Choroid plexus epithelial cell (primary cell): ENCODE measurements at regions not wholly inside any gene's neighbourhood (a gene's known extent, or its start where the extent isn't known, plus 50 kb on each side); places are given as distances from the start of the nearest gene placed in this dataset.

Experiments
- DNase-seq: peaks from one replicate; pipeline ENCODE4 v3.0.0-alpha.2; 2010; ENCODE audit warnings: low read depth
- H3K4me3 ChIP-seq: 2 replicates; pipeline ENCODE4 v1.5.1; 2011; ENCODE audit warnings: low read depth, mild to moderate bottlenecking, control low read depth, low read length, moderate library complexity
- TF ChIP-seq, protein P1 (sequence below): conservative IDR thresholded peaks from 2 replicates; pipeline ENCODE4 v1.5.1; 2011; ENCODE audit warnings: low read depth, mild to moderate bottlenecking, control low read depth, inconsistent platforms, low read length, moderate library complexity

DNA sequence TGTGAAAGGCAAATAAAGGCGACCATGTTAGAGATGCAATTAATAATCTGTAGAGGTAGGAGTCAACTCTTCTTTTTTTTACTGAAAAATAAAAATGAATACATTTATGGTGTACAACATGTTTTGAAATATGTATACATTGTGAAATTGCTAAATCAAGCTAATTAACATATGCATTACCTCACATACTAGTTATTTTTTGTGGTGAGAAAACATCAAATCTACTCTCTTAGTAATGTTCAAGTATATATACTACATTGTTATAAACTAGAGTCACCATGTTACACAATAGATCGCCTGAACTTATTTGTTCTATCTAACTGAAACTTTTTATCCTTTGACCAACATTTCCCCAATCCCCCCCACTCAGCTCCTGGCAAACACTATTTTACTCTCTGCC lies 143.2 kb downstream of the POU4F1 start:
- TF ChIP-seq, protein P1, sequence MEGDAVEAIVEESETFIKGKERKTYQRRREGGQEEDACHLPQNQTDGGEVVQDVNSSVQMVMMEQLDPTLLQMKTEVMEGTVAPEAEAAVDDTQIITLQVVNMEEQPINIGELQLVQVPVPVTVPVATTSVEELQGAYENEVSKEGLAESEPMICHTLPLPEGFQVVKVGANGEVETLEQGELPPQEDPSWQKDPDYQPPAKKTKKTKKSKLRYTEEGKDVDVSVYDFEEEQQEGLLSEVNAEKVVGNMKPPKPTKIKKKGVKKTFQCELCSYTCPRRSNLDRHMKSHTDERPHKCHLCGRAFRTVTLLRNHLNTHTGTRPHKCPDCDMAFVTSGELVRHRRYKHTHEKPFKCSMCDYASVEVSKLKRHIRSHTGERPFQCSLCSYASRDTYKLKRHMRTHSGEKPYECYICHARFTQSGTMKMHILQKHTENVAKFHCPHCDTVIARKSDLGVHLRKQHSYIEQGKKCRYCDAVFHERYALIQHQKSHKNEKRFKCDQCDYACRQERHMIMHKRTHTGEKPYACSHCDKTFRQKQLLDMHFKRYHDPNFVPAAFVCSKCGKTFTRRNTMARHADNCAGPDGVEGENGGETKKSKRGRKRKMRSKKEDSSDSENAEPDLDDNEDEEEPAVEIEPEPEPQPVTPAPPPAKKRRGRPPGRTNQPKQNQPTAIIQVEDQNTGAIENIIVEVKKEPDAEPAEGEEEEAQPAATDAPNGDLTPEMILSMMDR = no peak
- DNase-seq = no peak
- H3K4me3 ChIP-seq = no peak overlapping the region

DNA sequence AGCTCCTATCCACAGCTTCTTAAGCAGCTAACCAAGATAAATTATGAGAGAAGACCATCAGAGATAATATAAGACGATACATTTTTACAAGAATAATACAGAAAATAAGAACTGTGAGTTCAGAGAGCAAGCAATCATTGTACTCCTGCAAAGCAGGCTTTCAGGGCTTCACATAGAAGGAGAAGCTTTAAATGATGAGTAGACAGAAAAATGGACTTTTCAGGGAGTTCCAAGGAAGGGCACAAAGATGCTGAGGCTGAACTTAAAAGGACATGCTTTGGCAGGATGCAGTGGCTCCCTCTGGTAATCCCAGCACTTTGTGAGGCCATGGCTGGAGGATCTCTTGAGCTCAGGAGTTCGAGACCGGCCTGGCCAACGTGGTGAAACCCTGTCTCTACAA lies 159.5 kb downstream of the POU4F1 start:
- TF ChIP-seq, protein P1 = no peak
- H3K4me3 ChIP-seq = no peak overlapping the region
- no peak for DNase-seq

DNA sequence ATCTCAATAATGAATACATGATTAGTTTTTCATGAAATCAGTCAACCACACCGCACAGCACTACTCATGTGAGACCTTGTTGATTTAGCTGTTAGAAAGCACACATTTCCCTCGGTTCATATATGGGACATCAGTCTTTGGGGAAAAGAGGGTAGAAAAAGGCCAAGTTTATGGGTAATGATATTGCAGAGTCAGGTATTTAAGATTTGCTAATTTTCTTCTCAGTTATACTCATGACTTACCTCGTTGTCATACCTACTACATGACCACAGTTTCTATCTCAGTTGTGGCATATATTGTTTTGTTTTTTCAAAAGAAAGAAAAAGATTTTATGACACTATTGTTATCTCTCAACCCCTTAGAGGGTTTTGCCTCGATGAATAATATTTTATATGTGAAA lies 165.6 kb downstream of the POU4F1 start:
- TF ChIP-seq, protein P1 = no peak
- DNase-seq = no peak
- H3K4me3 ChIP-seq = no peak overlapping the region

DNA sequence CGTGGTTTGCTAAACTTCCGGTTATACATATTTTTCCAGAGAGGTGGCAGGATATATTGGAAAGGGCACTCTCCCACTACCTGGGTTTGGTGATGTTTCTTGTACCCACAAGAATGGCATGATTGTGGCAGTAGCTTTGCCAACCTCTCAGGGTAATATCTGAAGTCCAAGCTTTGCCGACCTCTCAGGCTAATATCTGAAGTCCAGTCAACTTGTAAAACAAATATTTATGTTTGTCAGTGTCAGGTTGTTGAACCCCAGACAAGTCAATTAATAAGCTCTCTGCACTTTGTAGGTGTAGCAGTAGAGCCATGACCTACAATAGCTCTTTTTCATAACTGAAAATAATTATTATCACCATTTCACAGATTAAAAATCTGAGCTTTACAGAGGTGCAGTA lies 167.0 kb downstream of the POU4F1 start:
- no peak overlapping the region for H3K4me3 ChIP-seq
- TF ChIP-seq, protein P1 = no peak
- DNase-seq = no peak

DNA sequence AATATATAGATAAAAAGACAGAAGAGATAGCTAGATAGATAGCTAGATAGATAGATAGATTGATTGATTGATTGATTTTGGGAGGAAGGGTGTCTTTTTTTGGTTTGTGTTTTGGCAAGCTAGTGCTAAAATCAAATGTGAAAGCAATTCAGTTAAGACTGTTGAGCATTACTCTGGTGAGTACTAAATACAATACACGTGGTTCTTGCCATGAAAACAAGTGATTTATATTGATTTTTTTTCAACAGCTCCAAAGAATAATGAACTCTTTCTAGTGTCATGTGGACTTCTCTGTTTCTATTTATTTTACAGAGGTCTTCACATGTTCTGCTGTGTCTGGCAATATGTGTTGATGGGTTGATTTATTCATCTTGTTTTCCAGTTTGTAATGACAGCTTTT lies 172.0 kb downstream of the POU4F1 start:
- no peak overlapping the region for H3K4me3 ChIP-seq
- TF ChIP-seq, protein P1 = no peak
- no peak for DNase-seq

DNA sequence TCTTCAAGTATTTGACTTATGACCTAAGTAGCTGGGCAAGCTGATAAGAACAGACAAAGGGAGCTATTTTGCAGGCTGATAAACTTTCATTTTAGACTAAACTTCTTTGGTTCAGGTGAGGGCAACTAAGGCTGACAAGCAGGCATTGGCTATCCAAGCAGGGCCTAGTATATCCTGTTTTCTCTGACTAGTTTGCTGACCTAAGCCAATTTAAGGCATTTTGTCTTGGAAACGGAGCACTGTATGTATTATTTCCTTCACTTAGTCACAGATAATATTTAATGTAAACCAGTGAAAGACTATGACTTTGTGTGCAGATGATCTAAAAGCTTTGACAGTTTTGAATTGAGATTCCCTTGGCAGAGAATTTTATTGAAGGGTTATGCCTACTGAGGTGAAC lies 172.5 kb downstream of the POU4F1 start:
- TF ChIP-seq, protein P1 = no peak
- no peak for DNase-seq
- H3K4me3 ChIP-seq = no peak overlapping the region

DNA sequence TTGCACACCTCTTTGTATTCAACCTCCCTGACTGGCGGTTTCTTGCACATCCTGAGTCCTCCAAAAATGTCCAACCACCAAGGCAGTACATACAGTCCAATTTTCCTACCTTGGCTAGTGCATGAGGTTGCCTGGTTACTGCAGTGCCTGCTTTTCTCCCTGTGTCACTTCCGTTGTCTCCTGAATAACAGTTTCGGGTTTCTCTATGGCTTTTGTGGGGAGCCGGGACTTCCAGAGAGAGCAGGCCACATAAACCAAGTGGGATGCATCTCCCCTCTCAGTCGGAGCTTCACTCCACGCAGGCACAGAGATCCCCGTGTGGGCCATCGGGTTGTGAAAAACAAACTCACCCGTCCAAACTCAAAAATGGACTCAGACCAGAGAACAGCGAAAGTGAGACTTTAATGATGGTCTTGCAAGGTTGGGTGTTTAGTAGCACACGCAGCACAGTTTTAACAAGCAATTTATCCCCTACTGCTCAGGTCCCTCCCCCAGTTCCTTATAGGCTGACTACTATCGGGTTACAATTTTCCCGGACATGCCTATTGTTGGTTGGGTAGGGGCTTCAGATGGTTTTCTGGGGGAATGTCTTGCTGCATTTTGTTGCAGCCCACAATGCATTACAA lies 173.1 kb downstream of the POU4F1 start:
- TF ChIP-seq, protein P1 = no peak
- no peak for DNase-seq

More for the DNA sequence above, 173.1 kb downstream of the POU4F1 start:
- no peak overlapping the region for H3K4me3 ChIP-seq
